Osteoblast (primary cell): ENCODE measurements at regions not wholly inside any gene's neighbourhood (a gene's known extent, or its start where the extent isn't known, plus 50 kb on each side); places are given as distances from the start of the nearest gene placed in this dataset.

Experiments
- DNase-seq: peaks from one replicate; pipeline ENCODE4 v3.0.0; 2011; ENCODE audit warnings: low spot score, mixed read lengths; ENCODE audit not compliant: insufficient read length; ENCODE audit errors: missing footprints
- H2AFZ ChIP-seq: 2 replicates; pipeline ENCODE4 v1.6.0; 2011; ENCODE audit warnings: mild to moderate bottlenecking, low read length
- H3K27ac ChIP-seq: 2 replicates; pipeline ENCODE4 v1.5.1; 2011; ENCODE audit warnings: mild to moderate bottlenecking, low read depth, low read length, moderate library complexity
- H3K27me3 ChIP-seq: 2 replicates; pipeline ENCODE4 v1.6.0; 2012; ENCODE audit warnings: mild to moderate bottlenecking, control low read depth, inconsistent platforms, low read length, moderate library complexity; ENCODE audit not compliant: insufficient read depth
- H3K36me3 ChIP-seq: 2 replicates; pipeline ENCODE4 v1.5.1; 2011; ENCODE audit warnings: mild to moderate bottlenecking, low read length, control low read depth, moderate library complexity; ENCODE audit not compliant: insufficient read depth
- H3K4me1 ChIP-seq: 2 replicates; pipeline ENCODE4 v1.5.1; 2011; ENCODE audit warnings: mild to moderate bottlenecking, low read length, control low read depth, moderate library complexity; ENCODE audit not compliant: insufficient read depth
- H3K4me2 ChIP-seq: 2 replicates; pipeline ENCODE4 v1.6.0; 2011; ENCODE audit warnings: mild to moderate bottlenecking, low read length; ENCODE audit not compliant: insufficient read depth
- H3K4me3 ChIP-seq: fragments of 200-600 bp; sonication (generic); 3 replicates; pipeline ENCODE4 v1.5.1; 2012; ENCODE audit warnings: mild to moderate bottlenecking, low read length, inconsistent platforms; ENCODE audit not compliant: insufficient read depth
- H3K79me2 ChIP-seq: 2 replicates; pipeline ENCODE4 v1.6.0; 2012; ENCODE audit warnings: mild to moderate bottlenecking, low read length, control low read depth, inconsistent platforms; ENCODE audit not compliant: insufficient read depth
- H3K9me3 ChIP-seq: 2 replicates; pipeline ENCODE4 v1.5.1; 2011; ENCODE audit warnings: low read depth, low read length, control low read depth
- H4K20me1 ChIP-seq: 2 replicates; pipeline ENCODE4 v1.6.0; 2012; ENCODE audit warnings: mild to moderate bottlenecking, low read length, control low read depth; ENCODE audit not compliant: insufficient read depth
- CTCF ChIP-seq: IDR thresholded peaks from 2 replicates; pipeline ENCODE4 v1.5.1; 2011; ENCODE audit warnings: mild to moderate bottlenecking, low read depth, low read length, moderate library complexity; ENCODE audit errors: extremely low read depth

GRCh38 chr6:81293896-81294295 is 458.6 kb downstream of the TENT5A start:
- Histone ChIP-seq H3K36me3 (no peaks in the 10 kb centered on the region), H3K27me3 (no peaks in the 10 kb centered on the region), H4K20me1 (no peaks in the 10 kb centered on the region), H3K9me3 (no peaks in the 10 kb centered on the region), H3K79me2 (no peaks in the 10 kb centered on the region), H2AFZ (no peak overlapping the region), H3K4me1 (no peaks in the 10 kb centered on the region), H3K4me2 (no peak overlapping the region), H3K4me3 (no peak overlapping the region), H3K27ac (no peak overlapping the region)
- TF ChIP-seq CTCF: no peak
- no peak for DNase-seq

- Histone ChIP-seq H3K4me1 (no peaks in the 10 kb centered on the region), H3K27me3 (no peaks in the 10 kb centered on the region), H3K36me3 (no peaks in the 10 kb centered on the region), H3K79me2 (no peaks in the 10 kb centered on the region), H3K4me3 (no peak overlapping the region), H4K20me1 (no peaks in the 10 kb centered on the region), H3K4me2 (no peak overlapping the region), H3K27ac (no peak overlapping the region), H3K9me3 (no peaks in the 10 kb centered on the region), H2AFZ (no peak overlapping the region)
- no peak for DNase-seq
- TF ChIP-seq CTCF: no peak
Observed at GRCh38 chr6:81289229-81289628, 463.3 kb downstream of the TENT5A start.

- DNase-seq: peak; percentile 78
- Histone ChIP-seq H2AFZ (peak overlapping the region; percentile 42), H3K36me3 (no peaks in the 10 kb centered on the region), H3K4me3 (peak overlapping the region; percentile 59), H3K9me3 (no peaks in the 10 kb centered on the region), H3K27me3 (no peaks in the 10 kb centered on the region), H4K20me1 (no peaks in the 10 kb centered on the region), H3K27ac (peak overlapping the region; percentile 39), H3K4me1 (no peaks in the 10 kb centered on the region), H3K79me2 (no peaks in the 10 kb centered on the region), H3K4me2 (peak overlapping the region; percentile 62)
- TF ChIP-seq CTCF: no peak
Observed at GRCh38 chr6:81265106-81265505, 487.4 kb downstream of the TENT5A start.

- H4K20me1 ChIP-seq: no peaks in the 10 kb centered on the region
- TF ChIP-seq CTCF: no peak
- H3K4me2 ChIP-seq: no peak overlapping the region
- DNase-seq: no peak
- no peaks in the 10 kb centered on the region for H3K27me3 ChIP-seq
- no peaks in the 10 kb centered on the region for H3K9me3 ChIP-seq
- no peak overlapping the region for H3K4me3 ChIP-seq
- H3K79me2 ChIP-seq: no peaks in the 10 kb centered on the region
- H2AFZ ChIP-seq: no peak overlapping the region
- H3K36me3 ChIP-seq: no peaks in the 10 kb centered on the region
- no peak overlapping the region for H3K27ac ChIP-seq
- no peaks in the 10 kb centered on the region for H3K4me1 ChIP-seq
Observed at GRCh38 chr6:81263531-81264168, 488.8 kb downstream of the TENT5A start.
